ENCODE measurements at regions not wholly inside any gene's neighbourhood (a gene's known extent, or its start where the extent isn't known, plus 50 kb on each side); places are given as distances from the start of the nearest gene placed in this dataset.

DNA sequence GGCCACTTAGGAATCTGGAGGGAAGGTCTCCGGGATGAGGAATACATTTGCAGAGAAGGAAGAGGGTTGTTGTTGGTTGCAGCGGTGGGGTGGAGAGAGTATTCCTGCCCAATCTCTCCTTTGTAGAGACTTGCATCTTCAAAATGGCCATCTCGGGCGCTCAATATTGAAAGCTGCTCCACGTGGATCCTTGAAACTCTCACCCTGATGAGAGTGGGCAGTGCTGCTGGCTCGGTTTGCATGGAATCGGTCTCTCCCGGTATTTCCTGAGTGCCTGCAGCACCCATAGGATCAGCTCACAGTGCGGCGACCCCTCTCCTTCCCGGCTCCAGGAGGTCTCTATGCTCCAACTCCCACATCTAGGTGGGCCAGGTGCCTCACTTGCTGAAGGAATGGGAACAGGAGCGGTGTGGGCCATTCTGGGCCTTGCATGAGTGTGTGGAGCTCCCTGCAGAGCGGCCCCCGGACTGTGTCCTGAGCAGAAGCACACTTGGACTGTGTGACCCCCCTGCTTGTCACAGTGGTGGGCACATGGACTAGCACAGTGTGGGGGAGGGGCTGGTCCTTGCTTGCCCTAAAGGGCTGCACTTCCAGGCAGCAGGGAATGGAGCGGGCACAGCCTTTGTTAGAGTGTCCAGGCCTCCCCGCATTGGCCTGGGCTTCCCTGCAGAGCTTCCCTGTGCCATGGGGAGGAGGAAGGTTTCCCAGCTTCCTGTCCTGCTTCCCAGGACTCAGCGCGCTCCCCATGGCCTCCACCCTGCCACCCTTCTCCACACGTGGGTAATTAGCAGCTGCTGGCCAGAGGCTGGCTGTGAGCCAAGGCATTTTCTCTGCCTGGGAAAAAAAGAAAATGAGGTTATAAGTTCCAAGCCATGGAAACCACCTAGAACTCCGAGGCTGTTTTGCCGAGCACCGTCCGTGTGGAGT lies 139.3 kb downstream of the IRF8 start:
- TF ChIP-seq, protein P1, sequence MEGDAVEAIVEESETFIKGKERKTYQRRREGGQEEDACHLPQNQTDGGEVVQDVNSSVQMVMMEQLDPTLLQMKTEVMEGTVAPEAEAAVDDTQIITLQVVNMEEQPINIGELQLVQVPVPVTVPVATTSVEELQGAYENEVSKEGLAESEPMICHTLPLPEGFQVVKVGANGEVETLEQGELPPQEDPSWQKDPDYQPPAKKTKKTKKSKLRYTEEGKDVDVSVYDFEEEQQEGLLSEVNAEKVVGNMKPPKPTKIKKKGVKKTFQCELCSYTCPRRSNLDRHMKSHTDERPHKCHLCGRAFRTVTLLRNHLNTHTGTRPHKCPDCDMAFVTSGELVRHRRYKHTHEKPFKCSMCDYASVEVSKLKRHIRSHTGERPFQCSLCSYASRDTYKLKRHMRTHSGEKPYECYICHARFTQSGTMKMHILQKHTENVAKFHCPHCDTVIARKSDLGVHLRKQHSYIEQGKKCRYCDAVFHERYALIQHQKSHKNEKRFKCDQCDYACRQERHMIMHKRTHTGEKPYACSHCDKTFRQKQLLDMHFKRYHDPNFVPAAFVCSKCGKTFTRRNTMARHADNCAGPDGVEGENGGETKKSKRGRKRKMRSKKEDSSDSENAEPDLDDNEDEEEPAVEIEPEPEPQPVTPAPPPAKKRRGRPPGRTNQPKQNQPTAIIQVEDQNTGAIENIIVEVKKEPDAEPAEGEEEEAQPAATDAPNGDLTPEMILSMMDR (IDR thresholded peaks at IDR 0.05), result no peak
- TF ChIP-seq POLR2A (IDR thresholded peaks at IDR 0.05) (no peak), EP300 (IDR thresholded peaks at IDR 0.05) (no peak)
